GM18867 (cell line): ENCODE measurements at regions not wholly inside any gene's neighbourhood (a gene's known extent, or its start where the extent isn't known, plus 50 kb on each side); places are given as distances from the start of the nearest gene placed in this dataset.

Experiments used
- ATAC-seq: cut with Tn5 transposase; IDR thresholded peaks from one replicate; pipeline ENCODE4 v1.9.1; 2021; ENCODE audit warnings: mild to moderate bottlenecking, moderate library complexity; ENCODE audit not compliant: unreplicated experiment

DNA sequence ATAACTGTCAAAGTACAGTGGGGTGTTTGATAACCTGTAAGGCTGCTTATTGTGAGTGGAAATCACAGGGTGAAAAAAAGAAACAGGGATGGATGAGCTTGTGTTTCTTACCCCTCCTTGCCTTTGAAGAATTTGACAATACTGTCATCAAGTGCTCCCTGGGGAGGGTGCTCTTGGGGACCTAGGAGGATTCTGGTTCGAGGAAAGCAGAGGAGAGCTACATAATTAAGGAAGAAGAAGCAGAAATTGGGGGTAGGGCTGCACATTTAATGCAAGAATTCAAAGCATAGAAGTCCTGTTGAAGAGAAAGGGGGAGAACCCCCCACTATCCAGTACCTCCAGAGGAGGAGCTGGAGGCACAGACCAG is 208.1 kb upstream of the PHYHIPL start:
- no peak for ATAC-seq

DNA sequence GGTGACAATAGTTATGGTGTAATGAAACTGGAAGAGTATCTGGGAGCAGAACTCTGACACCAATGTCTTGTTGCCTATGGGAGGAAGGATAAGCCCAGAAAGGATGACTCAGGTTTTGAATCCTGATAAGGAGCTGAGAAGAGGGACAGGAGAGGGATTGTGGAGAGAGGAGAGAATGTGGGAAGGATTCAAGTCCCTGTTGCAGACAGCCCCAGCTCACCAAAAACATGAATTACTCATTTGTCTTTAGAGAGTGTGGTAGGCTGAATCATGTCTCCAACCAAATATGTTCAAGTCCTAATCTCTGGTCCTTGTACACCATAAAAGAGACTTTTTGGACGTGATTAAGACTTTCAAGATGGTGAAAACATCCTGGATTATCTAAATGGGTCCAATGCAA is 206.9 kb upstream of the PHYHIPL start:
- ATAC-seq, result no peak

DNA sequence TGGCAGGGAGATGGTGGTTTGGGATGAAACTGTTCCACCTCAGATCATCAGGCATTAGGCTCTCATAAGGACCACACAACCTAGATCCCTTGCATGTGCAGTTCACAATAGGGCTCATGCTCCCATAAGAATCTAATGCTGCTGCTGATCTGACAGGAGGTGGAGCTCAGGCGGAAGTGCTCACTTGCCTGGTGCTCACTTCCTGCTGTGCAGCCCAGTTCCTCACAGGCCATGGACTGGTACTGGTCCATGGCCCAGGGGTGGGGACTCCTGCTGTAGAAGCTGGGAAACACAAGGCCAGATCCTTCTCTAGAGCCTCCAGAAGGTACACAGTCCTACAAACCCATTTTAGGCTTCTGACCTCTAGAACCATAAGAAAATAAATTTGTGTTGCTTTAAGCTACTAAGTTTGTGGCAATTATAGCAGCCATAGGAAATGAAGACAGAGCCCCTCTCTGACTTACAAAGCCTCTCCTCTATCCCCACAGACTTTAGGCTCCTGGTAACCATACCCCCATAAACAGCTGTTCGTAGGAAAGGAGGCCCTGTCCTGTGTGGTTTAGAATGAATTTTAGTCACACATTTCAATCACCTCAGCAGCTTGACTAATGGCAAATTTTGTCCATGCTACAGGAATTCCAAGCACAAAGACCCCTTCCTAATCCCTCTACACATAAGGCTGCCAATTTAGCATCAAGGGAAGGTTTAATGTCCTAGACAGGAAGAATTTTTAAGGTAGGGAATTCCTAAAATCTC is 206.1 kb upstream of the PHYHIPL start:
- ATAC-seq, result no peak

DNA sequence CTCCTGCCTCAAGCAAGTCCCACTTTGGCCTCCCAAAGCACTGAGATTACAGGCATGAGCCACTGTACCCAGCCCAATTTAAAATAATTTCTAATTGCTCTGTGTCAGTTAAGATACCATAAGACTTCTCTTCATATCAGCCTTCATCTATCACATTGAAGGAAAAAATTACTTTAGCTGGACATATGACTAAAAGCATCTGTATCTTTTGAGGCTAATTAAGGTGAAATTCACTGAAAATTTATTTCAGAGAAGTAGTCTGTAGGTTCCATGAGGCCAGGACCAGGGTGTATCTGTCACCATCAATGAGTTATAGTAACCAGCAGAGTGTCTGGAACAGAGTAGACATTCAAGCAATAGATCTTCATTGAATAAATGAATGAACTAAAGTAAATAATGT is 205.2 kb upstream of the PHYHIPL start:
- no peak for ATAC-seq

DNA sequence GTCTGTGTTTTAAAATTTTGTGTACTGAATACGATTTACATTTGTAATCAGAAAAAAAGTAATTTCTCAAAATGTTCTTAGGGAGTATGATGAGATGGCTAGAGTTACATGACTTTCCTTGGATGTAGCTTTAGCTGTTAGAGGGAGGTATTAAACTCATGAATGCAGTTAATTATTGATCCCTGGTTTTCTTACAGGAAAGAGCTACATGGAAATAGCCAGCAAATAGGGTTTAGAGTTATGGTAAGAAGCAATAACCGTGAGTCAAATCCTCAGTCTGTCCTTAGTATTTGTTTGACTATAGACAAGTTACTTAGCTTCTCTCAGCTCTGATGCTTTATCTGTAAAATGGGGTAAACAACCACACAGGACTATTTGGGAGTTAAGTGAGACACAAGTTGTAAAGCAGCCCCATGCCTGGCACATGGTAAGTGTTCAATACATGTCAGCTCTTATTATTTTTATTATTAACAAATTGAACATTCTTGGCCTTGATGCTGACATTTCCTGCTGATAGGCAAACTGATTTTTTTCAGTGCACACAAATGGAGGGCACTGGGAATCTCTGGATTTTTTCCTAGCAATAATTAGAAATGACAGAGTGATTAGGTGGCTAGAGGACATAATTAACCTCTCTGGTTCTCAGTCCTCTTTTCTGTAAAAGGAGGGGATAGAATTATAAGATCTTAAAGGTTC is 204.5 kb upstream of the PHYHIPL start:
- ATAC-seq, result no peak

DNA sequence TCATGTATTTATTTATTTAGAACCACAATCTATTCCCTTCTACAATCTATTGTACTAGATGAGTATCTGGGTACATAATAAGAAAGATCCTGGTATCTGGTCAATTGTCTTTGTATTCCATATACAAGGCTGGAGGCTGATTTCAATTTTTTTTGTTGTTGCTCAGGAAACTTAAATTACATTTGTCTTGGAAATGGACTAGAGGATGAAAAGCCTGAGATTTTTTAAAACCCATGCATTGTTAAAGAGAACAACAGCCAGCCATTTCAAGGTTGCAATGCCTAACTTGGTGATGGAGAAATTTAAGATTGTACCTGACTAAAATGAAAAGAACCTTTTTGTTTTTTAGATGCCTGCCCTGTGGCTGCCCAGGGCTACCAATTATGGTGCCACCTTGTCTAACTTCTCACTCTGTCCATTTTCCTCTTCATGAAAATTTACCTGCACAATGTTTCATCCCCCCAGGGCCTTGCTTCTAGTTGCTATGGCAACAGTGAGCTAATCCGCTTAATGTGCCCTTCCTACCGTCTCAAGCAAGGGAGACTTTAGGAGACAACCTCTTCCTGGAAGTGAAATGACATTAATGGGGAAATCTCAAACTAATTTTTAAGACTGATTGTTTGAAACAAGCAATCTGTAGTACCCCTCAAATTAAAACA is 203.7 kb upstream of the PHYHIPL start:
- no peak for ATAC-seq

DNA sequence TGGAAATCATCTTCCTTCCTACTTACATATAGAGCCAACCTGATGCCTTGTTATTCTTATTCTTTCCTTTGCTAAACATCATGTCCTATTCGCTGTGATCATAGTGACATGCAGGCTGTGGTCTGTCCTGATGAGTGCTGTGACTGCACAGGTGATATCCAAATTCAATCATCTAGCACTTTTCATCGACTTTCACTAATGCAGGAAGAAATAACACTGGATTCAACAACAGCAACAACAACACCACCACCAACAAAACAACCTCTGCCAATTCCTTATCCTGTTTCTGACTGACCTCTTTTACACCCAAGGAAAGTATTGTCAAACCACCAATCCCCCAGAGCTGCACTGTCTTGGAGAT is 203.2 kb upstream of the PHYHIPL start:
- no peak for ATAC-seq

DNA sequence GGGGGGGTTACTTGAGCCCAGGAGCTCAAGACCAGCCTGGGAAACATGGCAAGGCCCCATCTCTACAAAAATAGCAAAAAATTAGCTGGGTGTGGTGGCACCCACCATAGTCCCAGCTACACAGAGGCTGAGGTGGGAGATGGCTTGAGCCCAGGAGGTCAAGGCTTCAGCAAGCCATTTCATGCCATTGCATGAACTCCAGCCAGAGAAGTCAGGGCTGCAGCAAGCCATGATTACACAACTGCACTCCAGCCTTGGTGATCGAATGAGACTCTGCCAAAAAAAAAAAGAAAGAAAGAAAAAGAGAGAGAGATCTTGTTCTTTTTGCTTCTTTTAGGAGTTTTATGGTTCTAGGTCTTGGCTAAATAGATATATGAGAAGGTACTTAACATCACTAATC is 200.2 kb upstream of the PHYHIPL start:
- no peak for ATAC-seq

DNA sequence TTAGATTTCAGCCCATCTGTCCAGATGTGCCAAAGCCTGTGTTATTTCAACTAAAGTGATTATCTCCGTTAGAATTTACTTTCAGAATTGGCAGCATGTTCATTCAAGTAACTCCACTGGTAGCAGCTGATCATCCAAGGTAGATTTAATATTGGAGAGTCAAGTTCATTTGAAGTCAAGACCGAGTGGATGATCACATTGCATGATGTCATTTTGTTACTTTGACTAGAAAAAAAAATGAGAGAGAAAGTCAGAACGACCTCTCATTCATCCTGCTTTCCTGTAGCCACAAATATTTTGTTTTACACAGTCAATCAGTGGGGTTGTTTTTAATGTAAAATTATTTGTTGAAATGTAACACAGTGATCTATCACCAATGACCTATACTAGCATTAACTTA is 196.7 kb upstream of the PHYHIPL start:
- ATAC-seq, result no peak

DNA sequence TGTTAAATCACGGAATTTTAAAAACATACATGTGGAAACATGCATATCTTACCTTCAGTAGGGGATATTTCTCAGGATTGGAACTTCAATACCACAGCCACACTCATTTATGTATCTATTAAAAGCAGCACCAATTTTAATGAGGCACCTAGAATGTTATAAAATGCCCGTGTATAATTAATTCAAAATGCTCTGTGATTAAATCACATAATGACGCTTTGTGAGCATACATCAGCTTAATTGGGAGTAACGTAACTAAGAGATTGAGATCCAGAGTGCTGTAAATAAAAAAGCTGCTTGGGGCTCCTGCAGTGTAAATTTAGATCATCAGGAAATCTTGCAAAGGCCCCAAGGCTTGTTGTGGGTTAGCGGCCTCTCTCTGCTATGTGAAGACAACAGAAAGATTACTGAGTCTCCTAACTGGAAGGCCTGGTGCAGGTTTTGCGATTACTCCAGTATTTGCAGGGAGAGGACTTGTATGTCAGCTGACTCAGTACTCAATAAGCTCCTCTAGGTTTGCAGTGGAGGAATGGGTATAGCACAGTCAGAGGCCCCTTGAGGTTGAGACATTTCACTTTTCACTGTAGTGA is 195.5 kb upstream of the PHYHIPL start:
- ATAC-seq, result no peak

DNA sequence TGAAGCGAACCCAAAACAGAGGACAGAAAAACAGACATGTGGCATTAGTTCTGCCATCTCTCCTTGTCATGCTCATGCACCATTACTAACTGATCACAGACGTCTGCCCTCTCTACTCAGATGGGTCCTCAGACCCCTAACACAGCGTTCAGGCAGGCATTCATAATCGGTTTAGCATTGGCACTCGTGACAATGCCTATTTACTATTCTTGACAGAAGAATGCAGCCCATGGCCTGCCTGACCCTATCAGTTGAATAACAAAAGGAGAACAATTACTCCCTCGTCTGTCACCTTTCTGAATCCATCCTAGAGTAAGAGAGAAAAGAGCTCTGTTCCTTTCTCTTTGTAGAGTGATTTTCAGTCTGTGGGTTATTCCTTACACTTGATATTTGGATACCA is 194.6 kb upstream of the PHYHIPL start:
- ATAC-seq, result no peak

DNA sequence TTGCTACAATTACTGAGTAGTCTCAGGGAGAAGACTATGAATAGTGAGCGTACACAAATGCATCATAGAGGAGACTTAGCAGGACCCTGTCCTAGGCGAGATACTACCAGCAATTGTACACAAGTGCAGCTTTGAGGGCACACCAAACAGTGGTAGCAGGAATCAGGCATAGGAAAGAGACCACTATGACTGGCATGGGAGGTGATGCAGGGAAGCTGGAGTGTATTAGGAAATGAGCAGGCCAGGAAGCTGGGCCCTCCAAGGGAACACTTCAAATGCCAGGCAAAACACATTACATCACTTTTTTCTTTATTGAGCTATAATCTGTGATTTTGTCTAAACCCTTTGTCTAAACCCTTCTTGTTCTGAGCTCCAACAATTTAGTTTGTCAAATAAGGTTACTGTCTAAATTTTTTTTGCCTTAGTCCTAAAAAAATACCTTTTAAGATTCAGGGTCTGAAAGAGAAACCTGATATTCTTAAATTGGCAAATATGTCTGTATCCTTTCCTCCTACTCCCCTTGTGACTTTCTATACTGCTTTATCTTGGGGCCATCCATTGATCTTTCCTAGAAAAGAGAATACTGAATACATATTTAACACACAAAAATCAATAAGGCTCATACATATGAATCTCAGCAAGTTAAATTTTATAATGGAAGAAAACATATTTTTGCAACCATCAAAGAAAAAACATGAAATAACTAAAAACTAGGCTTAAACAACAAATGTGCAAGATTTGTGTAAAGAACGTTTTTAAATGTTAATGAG is 193.8 kb upstream of the PHYHIPL start:
- no peak for ATAC-seq

DNA sequence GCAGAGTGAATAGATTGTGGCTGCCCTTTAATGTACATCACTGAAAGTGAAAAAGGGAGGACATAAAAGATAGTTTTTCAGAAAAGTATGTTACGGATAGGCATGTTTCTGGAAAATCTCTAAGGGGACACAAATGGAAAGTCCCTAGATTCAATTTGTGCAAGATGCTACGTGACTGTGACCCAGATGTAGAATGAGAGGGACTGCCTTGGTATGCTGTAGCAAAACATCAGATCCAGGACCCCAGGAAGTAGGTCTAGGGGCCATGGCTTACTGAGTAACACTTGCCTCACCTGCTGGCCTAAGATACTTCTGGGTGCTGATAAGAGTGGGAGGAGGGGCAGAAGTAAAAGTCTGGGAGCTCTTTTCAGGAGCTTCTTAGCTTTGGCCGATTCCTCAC is 191.2 kb upstream of the PHYHIPL start:
- ATAC-seq, result no peak

DNA sequence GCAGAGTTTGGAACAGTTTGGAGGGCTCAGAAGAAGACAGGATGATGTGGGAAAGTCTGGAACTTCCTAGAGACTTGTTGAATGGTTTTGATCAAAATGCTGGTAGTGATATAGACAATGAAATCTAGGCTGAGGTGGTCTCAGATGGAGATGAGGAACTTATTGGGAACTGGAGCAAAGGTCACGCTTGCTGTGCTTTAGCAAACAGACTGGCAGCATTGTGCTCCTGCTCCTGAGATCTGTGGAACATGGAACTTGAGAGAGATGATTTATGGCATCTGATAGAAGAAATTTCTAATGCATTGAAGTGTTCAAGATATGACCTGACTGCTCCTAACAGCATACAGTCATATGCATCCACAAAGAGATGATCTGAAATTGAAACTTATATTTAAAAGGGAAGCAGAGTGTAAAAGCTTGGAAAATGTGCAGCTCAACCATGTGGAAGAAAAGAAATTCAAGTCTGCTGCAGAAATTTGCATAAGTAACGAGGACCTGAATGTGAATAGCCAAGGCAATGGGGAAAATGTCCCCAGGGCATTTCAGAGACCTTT is 186.9 kb upstream of the PHYHIPL start:
- no peak for ATAC-seq

DNA sequence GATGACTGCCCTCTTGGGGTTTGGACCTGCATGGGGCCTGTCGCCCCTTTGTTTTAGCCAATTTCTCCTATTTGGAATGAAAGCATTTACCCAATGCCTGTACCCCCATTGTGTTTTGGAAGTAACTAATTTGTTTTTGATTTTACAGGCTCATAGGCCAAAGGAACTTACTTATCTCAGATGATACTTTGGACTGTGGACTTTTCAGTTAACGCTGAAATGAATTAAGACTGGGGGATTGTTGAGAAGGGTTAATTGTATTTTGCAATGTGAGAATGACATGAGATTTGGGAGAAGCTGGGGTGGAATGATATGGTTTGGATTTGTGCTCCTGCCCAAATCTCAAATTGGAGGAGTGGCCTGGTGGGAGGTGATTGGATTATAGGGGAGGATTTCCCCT is 185.8 kb upstream of the PHYHIPL start:
- ATAC-seq, result no peak

DNA sequence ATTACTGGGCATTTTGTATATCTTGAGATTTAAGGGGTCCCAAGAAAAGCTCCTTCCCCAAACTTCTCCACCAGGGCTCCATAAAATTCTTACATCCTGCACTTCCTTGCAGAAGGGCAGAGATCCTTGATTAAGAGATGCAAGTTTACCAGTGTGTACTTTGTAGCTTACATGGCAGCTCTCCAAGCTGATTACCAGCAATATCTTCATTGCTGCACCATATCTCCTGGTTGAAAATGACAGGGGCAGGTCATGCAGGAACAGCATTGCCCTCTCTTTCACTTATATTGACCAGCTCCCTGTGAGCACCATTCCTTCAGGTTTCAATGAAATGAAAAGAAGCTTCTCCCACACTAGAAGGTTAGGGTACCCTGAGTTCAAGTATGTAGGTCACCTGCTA is 184.6 kb upstream of the PHYHIPL start:
- ATAC-seq, result no peak

DNA sequence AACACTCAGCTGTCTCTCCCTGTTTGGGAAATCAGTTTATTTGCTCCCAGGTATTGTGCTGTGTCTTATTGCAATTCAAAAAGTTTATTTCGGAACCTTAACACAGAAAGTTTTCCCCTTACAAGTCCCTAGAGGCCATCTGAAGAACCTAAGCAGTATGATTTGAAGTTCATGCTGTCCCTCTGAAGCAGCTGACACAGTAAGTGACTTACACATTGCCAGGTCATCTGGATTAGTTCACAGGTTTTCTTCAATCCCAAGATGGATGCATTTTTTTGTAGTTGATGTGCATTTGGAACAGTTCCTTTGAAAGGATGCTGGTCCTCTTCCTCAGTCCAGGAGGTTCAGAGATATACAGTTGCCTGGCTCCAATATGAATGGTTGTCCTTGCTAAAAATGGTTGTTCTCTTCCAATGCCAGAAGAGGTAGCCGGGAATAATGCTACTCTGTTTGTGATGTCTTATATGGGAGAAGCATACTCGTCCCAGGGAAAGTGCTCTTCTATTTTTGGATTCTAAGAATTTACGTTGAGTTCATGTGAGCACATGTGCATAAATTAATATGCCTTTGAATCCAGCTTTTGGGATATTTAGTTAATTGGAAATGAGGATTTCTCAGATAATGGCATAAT is 183.5 kb upstream of the PHYHIPL start:
- no peak for ATAC-seq

DNA sequence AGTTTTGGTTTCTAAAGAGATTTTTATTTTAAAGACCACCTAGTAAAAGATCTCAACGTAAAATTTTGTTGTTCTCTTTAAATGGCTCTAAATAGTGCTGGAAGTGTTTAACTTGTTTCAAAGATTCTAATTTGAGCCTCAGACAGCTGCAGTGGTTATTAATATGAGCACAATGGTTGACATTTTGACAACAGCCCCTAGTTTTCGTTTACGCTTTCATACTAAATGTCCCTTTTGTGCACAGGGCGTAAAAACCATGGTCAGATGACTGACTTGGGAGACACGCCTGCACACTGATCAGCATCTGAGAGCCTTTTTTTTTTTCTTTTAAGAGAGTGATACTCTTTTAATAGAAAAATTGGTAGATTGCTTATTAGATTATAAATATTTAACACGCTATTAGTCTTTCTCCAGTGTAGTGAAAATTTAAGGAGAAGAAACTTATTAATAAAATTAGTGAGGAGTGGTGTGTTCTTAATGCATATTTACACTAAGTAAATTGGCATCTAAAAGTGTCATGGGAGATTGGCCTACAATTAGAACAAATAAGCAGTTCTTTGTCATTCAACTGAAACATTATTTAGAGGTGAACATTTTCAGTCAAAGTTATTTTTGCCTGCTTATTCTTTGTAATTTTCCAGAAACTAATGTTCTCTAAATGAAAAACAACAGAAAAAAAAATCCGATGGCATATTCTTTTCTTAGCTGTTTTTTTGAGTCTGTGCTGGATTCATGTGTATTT is 182.8 kb upstream of the PHYHIPL start:
- ATAC-seq, result peak; percentile 92

DNA sequence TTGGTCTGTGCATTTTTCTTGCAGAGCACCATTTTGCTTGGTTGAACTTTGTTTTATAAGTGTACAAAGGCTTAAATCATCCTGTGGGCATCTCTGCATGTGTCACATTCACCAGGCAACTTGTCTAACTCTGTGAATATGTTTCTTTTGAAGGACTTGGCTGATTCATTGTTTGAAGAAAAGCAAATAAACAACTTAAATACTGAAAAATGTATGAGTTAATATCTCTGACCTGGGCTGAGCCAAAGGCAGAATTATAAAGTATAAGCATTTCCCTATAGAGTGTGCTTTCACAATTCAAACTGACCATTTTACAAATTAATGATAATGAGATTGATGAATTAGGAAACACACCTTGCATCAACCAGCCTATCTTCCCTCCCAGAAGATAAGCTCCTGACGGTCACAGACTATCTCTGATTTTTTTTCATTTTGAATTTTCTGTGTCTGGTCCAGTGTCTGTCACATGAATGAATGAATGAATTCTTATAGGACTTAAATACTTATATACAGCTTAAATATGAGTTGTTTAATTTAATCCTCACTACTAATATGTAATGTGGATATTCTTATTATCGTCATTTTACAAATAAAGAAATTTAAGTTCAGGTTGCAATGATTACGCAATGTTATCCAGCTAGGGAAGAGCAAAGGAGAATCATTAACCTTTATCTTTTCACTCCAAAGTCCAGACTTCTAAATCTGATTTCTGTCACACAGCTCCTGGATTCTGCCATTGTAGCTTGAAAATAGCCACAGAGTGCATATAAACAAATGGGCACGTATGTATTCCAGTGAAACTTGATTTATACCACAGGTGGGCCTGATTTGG is 182.0 kb upstream of the PHYHIPL start:
- no peak for ATAC-seq
